CD1c-positive myeloid dendritic cell (primary cell): ENCODE measurements at regions not wholly inside any gene's neighbourhood (a gene's known extent, or its start where the extent isn't known, plus 50 kb on each side); places are given as distances from the start of the nearest gene placed in this dataset.
A peak's percentile ranks its signal among the peaks of the same experiment; 100 is the strongest.

Source experiments
- DNase-seq: peaks from one replicate; pipeline ENCODE4 v3.0.0-alpha.2; 2016; ENCODE audit errors: extremely low spot score

GRCh38 chr3:177512945-177513814 lies 315.9 kb upstream of the TBL1XR1 start:
- no peak for DNase-seq

GRCh38 chr3:177513815-177514610 lies 316.7 kb upstream of the TBL1XR1 start:
- no peak for DNase-seq

GRCh38 chr3:177514611-177515499 lies 317.6 kb upstream of the TBL1XR1 start:
- DNase-seq, result no peak

- peak; percentile 45 for DNase-seq
Observed at GRCh38 chr3:177515786-177516157, 318.5 kb upstream of the TBL1XR1 start.

- DNase-seq, result no peak
Observed at GRCh38 chr3:177516158-177517011, 319.1 kb upstream of the TBL1XR1 start.

- DNase-seq, result no peak
Observed at GRCh38 chr3:177517906-177518305, 320.6 kb upstream of the TBL1XR1 start.

- no peak for DNase-seq
Observed at GRCh38 chr3:177519588-177519987, 322.3 kb upstream of the TBL1XR1 start.

- DNase-seq, result no peak
Observed at GRCh38 chr3:177521305-177521704, 324.0 kb upstream of the TBL1XR1 start.

GRCh38 chr3:177522051-177522450 lies 324.8 kb upstream of the TBL1XR1 start:
- DNase-seq, result no peak

GRCh38 chr3:177523067-177523675 lies 325.9 kb upstream of the TBL1XR1 start:
- no peak for DNase-seq

- DNase-seq, result no peak
Observed at GRCh38 chr3:177523872-177524438, 326.7 kb upstream of the TBL1XR1 start.

GRCh38 chr3:177524742-177525141 lies 327.5 kb upstream of the TBL1XR1 start:
- no peak for DNase-seq

GRCh38 chr3:177525414-177525813 lies 328.1 kb upstream of the TBL1XR1 start:
- no peak for DNase-seq

GRCh38 chr3:177525987-177526712 lies 328.9 kb upstream of the TBL1XR1 start:
- DNase-seq, result peak; percentile 51

GRCh38 chr3:177527182-177527581 lies 329.9 kb upstream of the TBL1XR1 start:
- DNase-seq, result no peak

- DNase-seq, result no peak
Observed at GRCh38 chr3:177528306-177529070, 331.2 kb upstream of the TBL1XR1 start.

GRCh38 chr3:177529071-177529550 lies 331.8 kb upstream of the TBL1XR1 start:
- no peak for DNase-seq

- DNase-seq, result no peak
Observed at GRCh38 chr3:177529716-177530335, 332.5 kb upstream of the TBL1XR1 start.
